HCT116 (cell line): ENCODE measurements at regions not wholly inside any gene's neighbourhood (a gene's known extent, or its start where the extent isn't known, plus 50 kb on each side); places are given as distances from the start of the nearest gene placed in this dataset.

Source experiments
- ATAC-seq: fragments of 200-7000 bp; cut with Tn5 transposase; 2 replicates; pipeline ENCODE4 v1.9.1; 2020; ENCODE audit warnings: mild to moderate bottlenecking, moderate library complexity
- BruUV-seq: library from RNA; stranded (reverse); fragments of 400-500 nt; replicated peaks from 2 replicates; lab custom pipeline; 2021; lab: Mats Ljungman, UMichigan
- CTCF ChIA-PET: fragments of 300-600 bp; sonication (Branson Sonifier 250); formaldehyde crosslinking; loops from one replicate; lab custom pipeline; 2021; ENCODE audit warnings: antibody characterized with exemption; lab: Charles Lee
- POLR2A ChIA-PET: fragments of 300-600, 350-600 bp; sonication (Branson Sonifier 250); formaldehyde crosslinking; loops from one replicate; lab custom pipeline; 2021; ENCODE audit warnings: antibody characterized with exemption; lab: Charles Lee
- RAD21 ChIA-PET, 2 experiments: fragments of 300-600 bp; sonication (Branson Sonifier 250); formaldehyde crosslinking; loops; one replicate each; lab custom pipeline; 2023; ENCODE audit warnings: low total read pairs in 2 of 2; ENCODE audit not compliant: uncharacterized antibody in 2 of 2, unreplicated experiment in 2 of 2, low non-redundant PET in 1 of 2; lab: Charles Lee
- DNase-seq: peaks from one replicate; pipeline ENCODE4 v3.0.0-alpha.2; 2010; ENCODE audit warnings: low read depth, low spot score
- H2AFZ ChIP-seq: fragments of 200-600 bp; shearing (Covaris generic), sonication (generic); 2 replicates; pipeline ENCODE4 v1.6.1; 2017; ENCODE audit warnings: low read depth, mixed run types, mixed read lengths, antibody characterized with exemption, low read length; ENCODE audit not compliant: poor library complexity, severe bottlenecking
- H3K27ac ChIP-seq: 2 replicates; pipeline ENCODE4 v1.5.1; 2012; ENCODE audit warnings: low read depth, low read length
- H3K27me3 ChIP-seq: fragments of 200-600 bp; sonication (generic); 2 replicates; pipeline ENCODE4 v1.6.1; 2016; ENCODE audit warnings: mixed run types, low read length, mixed read lengths; ENCODE audit not compliant: insufficient read depth
- H3K36me3 ChIP-seq, 2 experiments: fragments of 200-500 bp in 1 of 2; fragments of 200-600 bp in 1 of 2; sonication (Bioruptor generic) in 1 of 2; sonication (generic) in 1 of 2; 2 replicates each; pipeline versions ENCODE4 v1.5.1 to v1.6.1; 2014 to 2016; ENCODE audit warnings: low read length in 2 of 2, inconsistent platforms in 1 of 2, mixed read lengths in 1 of 2, mixed run types in 1 of 2; ENCODE audit not compliant: insufficient read depth in 2 of 2, control insufficient read depth in 1 of 2
- H3K4me1 ChIP-seq, 2 experiments: fragments of 200-600 bp in 1 of 2; sonication (generic) in 1 of 2; 2 replicates each; pipeline versions ENCODE4 v1.5.1 to v1.6.1; 2012 to 2017; ENCODE audit warnings: low read length in 2 of 2, inconsistent platforms in 1 of 2, mild to moderate bottlenecking in 1 of 2, mixed read lengths in 1 of 2, mixed run types in 1 of 2, moderate library complexity in 1 of 2; ENCODE audit not compliant: insufficient read depth in 2 of 2, control insufficient read depth in 1 of 2
- H3K4me2 ChIP-seq: fragments of 200-600 bp; sonication (generic); 2 replicates; pipeline ENCODE4 v1.6.1; 2017; ENCODE audit warnings: mixed run types, low read length, mixed read lengths
- H3K4me3 ChIP-seq, 2 experiments: fragments of 200-600 bp in 1 of 2; sonication (generic) in 1 of 2; replicated peaks in 1 of 2; 2 replicates each; pipeline ENCODE4 v1.5.1; 2011 to 2016; ENCODE audit warnings: low read length in 2 of 2, control low read depth in 1 of 2, low read depth in 1 of 2, mild to moderate bottlenecking in 1 of 2, mixed read lengths in 1 of 2, mixed run types in 1 of 2
- H3K79me2 ChIP-seq: fragments of 200-600 bp; sonication (generic); 2 replicates; pipeline ENCODE4 v1.6.1; 2017; ENCODE audit warnings: mild to moderate bottlenecking, mixed run types, low read length, moderate library complexity, mixed read lengths; ENCODE audit not compliant: insufficient read depth
- H3K9ac ChIP-seq: fragments of 200-600 bp; sonication (generic); 2 replicates; pipeline ENCODE4 v1.6.1; 2016; ENCODE audit warnings: low read length, mixed read lengths
- H3K9me2 ChIP-seq: fragments of 200-600 bp; sonication (generic), shearing (Covaris generic); 2 replicates; pipeline ENCODE4 v1.6.1; 2017; ENCODE audit warnings: mixed run types, mild to moderate bottlenecking, moderate library complexity; ENCODE audit not compliant: insufficient read depth
- H3K9me3 ChIP-seq, 2 experiments: fragments of 200-500 bp in 1 of 2; fragments of 200-600 bp in 1 of 2; sonication (Bioruptor generic) in 1 of 2; sonication (generic) in 1 of 2; 2 replicates each; pipeline ENCODE4 v1.6.1; 2014 to 2017; ENCODE audit warnings: low read length in 2 of 2, mixed read lengths in 2 of 2, inconsistent platforms in 1 of 2, low read depth in 1 of 2, mild to moderate bottlenecking in 1 of 2, mixed run types in 1 of 2, moderate library complexity in 1 of 2; ENCODE audit not compliant: control insufficient read depth in 1 of 2, insufficient read depth in 1 of 2
- H4K20me1 ChIP-seq: fragments of 200-600 bp; sonication (generic), shearing (Covaris generic); 2 replicates; pipeline ENCODE4 v1.6.1; 2017; ENCODE audit warnings: mixed run types, mild to moderate bottlenecking, moderate library complexity; ENCODE audit not compliant: insufficient read depth
- ATF3 ChIP-seq: IDR thresholded peaks from 2 replicates; pipeline ENCODE4 v1.6.1; 2012
- CEBPB ChIP-seq: IDR thresholded peaks from 2 replicates; pipeline ENCODE4 v1.6.1; 2012; ENCODE audit warnings: low read depth
- EGR1 ChIP-seq: IDR thresholded peaks from 2 replicates; pipeline ENCODE4 v1.6.1; 2012; ENCODE audit warnings: low read depth
- EZH2 ChIP-seq: fragments of 200-600 bp; sonication (generic); IDR thresholded peaks from 2 replicates; pipeline ENCODE4 v1.6.1; 2017; ENCODE audit warnings: antibody characterized with exemption, mixed run types
- EZH2phosphoT487 ChIP-seq: fragments of 200-600 bp; IDR thresholded peaks from 2 replicates; pipeline ENCODE4 v1.6.1; 2018; ENCODE audit warnings: antibody characterized with exemption, borderline replicate concordance
- FOSL1 ChIP-seq: IDR thresholded peaks from 2 replicates; pipeline ENCODE4 v1.6.1; 2012; ENCODE audit warnings: low read depth
- JUND ChIP-seq: IDR thresholded peaks from 2 replicates; pipeline ENCODE4 v1.6.1; 2012
- MAX ChIP-seq: IDR thresholded peaks from 2 replicates; pipeline ENCODE4 v1.6.1; 2012
- POLR2A ChIP-seq: IDR thresholded peaks from 2 replicates; pipeline ENCODE4 v1.7.0; 2011; ENCODE audit warnings: borderline replicate concordance; ENCODE audit not compliant: insufficient read depth, insufficient read length; ENCODE audit errors: extremely low read depth
- POLR2AphosphoS5 ChIP-seq: IDR thresholded peaks from 2 replicates; pipeline ENCODE4 v1.6.1; 2011; ENCODE audit warnings: mild to moderate bottlenecking, low read depth, low read length, moderate library complexity
- RAD21 ChIP-seq: IDR thresholded peaks from 2 replicates; pipeline ENCODE4 v1.6.1; 2012; ENCODE audit warnings: low read depth, mild to moderate bottlenecking
- REST ChIP-seq: IDR thresholded peaks from 2 replicates; pipeline ENCODE4 v1.6.1; 2012; ENCODE audit warnings: low read depth
- SIN3A ChIP-seq: IDR thresholded peaks from 2 replicates; pipeline ENCODE4 v1.6.1; 2012; ENCODE audit warnings: low read depth
- SP1 ChIP-seq: IDR thresholded peaks from 2 replicates; pipeline ENCODE4 v1.6.1; 2012; ENCODE audit warnings: low read depth
- YY1 ChIP-seq: IDR thresholded peaks from 2 replicates; pipeline ENCODE4 v1.6.1; 2011; ENCODE audit warnings: low read length, low read depth, moderate library complexity, mild to moderate bottlenecking; ENCODE audit not compliant: insufficient replicate concordance; ENCODE audit errors: extremely low read depth
- ZBTB33 ChIP-seq: IDR thresholded peaks from 2 replicates; pipeline ENCODE4 v1.6.1; 2011; ENCODE audit warnings: mild to moderate bottlenecking, low read length, moderate library complexity; ENCODE audit not compliant: insufficient replicate concordance; ENCODE audit errors: extremely low read depth
- ZFX ChIP-seq: fragments of 450-650 bp; IDR thresholded peaks from 2 replicates; pipeline ENCODE4 v1.6.1; 2017
- ZNF274 ChIP-seq: fragments of 200-500 bp; sonication (Bioruptor generic); IDR thresholded peaks from 2 replicates; pipeline ENCODE4 v1.6.1; 2014; ENCODE audit warnings: mild to moderate bottlenecking, low read depth, low read length, inconsistent platforms
- intact Hi-C: fragments of 100-400 bp; cut with micrococcal nuclease; formaldehyde crosslinking; loops from 2 replicates; pipeline ENCODE4 v1.10.0; 2022

- H2AFZ ChIP-seq = no peak overlapping the region
- DNase-seq (no peak), ATAC-seq (no peak)
- intact Hi-C loops = no loop called here
- H3K9ac ChIP-seq = no peak overlapping the region
- RAD21 ChIA-PET = no interaction called here
- H3K4me3 ChIP-seq = no peak overlapping the region
- POLR2A ChIA-PET = no interaction called here
- TF ChIP-seq ZNF274 (no peak), POLR2AphosphoS5 (no peak), YY1 (no peak), ZBTB33 (no peak), RAD21 (no peak), SIN3A (no peak), REST (no peak), ATF3 (no peak), SP1 (no peak), EZH2 (no peak), EGR1 (no peak), FOSL1 (no peak), CEBPB (no peak), POLR2A (no peak), ZFX (no peak), MAX (no peak), JUND (no peak), EZH2phosphoT487 (no peak)
- no peaks in the 10 kb centered on the region for H3K79me2 ChIP-seq
- BruUV-seq = no TSS peak
- no peaks in the 10 kb centered on the region for H3K36me3 ChIP-seq
- no peaks in the 10 kb centered on the region for H3K27me3 ChIP-seq
- peaks cover 0 to 4% of the 10 kb centered on the region in 2 experiments; a peak in 1 of 4 replicates for H3K9me3 ChIP-seq
- no peak overlapping the region for H3K4me2 ChIP-seq
- no peaks in the 10 kb centered on the region for H3K4me1 ChIP-seq
- CTCF ChIA-PET = no interaction called here
- no peaks in the 10 kb centered on the region for H4K20me1 ChIP-seq
- H3K9me2 ChIP-seq = no peaks in the 10 kb centered on the region
- no peak overlapping the region for H3K27ac ChIP-seq
These were observed 109.4 kb downstream of the TBXT start for GRCh38 chr6:166058064-166058739.
